RPMI7951 (cell line): ENCODE measurements at regions not wholly inside any gene's neighbourhood (a gene's known extent, or its start where the extent isn't known, plus 50 kb on each side); places are given as distances from the start of the nearest gene placed in this dataset.

Experiments
- DNase-seq: peaks from one replicate; pipeline ENCODE4 v3.0.0-alpha.2; 2012; ENCODE audit warnings: low read depth

DNA sequence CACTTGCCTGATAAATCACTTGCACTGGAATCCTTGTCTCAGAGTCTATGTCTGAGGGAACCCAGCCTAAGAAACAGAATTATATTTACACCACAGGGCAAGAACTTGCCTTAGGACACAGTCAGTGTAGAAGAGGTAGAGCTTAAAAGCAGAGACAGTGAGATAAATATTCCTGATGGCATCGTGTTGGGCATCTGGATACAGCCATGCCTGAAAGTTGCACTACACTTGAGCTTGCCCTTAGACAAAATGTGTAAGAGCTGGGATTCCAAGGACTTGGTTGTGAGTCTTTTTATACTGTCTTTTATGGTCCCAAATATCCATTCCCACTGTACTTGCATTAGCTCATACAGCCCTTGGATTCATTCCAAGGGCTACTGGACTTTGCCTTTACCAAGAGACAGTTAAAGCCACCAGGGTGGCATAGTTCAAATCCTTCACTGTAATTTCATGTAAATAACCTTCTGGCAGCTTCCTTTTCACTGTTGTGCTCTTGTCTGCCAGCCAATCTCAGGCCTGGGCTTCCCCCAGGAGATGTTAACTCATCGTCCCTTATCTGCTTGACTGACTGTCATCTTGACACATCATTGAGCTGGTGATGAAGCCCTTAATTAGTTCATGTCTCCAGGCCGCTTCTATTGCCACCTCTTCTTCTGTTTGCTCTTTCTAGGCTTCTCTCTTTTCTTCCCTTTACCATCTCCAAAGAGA lies 577.9 kb upstream of the TBX3 start:
- DNase-seq: peak; percentile 34

DNA sequence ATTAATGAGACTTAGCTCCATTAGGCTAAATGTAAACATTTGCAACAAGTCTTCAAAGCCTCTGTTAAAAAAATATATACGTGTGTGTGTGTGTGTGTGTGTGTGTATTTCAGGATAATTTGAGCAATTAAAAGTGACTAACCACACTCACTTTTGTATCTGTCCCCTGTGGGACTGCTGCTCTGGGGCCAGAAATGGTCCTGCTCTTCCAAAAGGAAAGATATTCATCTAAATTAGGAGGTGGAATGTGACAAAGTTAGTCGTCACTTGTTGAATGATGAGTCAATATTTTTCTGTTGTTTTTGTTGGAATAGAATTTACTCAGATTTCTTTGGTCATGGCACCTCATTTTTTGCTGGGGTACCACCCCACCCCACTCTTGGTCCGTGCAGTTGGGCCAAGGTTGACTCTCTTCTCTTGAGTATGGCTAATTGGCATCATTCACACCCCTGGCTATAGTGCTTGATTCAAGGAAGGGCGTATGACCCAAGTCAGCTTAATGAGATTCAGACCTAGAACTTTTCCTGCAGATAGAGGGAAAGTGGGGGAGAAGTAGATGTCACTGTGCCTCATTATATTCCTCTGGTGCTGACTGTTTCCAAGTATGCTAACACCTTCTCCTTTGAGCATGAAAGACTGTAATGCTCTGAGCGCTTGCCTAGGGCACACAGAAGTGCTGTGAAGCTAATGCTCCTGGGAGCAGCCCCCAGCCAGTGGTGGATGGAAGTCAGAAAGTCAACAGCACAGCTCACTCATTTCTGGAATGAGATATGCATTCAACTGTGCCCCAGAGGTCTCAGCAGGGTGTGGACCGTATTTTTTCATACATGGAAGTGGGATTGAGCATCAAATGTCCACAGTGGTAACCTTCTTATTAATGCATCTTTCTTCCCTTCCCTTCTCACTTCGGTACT lies 577.0 kb upstream of the TBX3 start:
- no peak for DNase-seq

DNA sequence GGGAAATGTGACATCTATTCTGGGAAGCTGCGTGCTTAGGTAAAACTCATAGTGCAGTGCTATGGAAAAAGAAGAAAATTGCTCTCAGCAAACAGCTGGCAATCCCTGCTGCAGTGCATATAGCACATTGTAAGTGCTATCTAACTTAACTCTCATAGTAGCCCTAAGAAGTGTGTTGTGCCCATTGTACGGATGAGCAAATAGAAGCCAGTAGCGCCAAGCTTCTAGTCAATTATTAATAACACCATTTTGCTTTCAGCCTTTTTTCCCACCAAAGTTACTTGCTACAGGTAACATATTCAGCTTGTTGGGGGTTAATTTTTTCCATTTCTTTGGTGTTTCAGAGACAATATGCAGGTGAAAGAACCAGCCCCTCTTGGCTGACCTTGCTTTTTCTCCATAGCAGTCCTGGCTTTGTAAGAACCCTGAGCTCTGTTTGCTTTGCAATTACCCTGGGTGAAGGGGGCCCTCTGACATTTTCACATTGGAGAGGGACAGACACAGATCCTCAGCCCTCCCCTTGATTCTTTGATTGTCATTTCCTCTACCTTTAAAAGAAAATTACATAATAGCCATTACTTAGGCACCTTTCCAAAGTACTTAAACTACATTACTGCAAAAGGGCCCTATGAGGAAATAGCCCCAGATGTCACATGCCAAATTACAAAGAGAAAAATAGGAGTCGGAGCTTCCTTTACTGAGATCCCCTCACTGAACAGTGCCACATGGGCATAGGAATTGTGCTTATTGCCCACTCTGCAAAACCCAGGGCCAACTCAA lies 576.2 kb upstream of the TBX3 start:
- no peak for DNase-seq

DNA sequence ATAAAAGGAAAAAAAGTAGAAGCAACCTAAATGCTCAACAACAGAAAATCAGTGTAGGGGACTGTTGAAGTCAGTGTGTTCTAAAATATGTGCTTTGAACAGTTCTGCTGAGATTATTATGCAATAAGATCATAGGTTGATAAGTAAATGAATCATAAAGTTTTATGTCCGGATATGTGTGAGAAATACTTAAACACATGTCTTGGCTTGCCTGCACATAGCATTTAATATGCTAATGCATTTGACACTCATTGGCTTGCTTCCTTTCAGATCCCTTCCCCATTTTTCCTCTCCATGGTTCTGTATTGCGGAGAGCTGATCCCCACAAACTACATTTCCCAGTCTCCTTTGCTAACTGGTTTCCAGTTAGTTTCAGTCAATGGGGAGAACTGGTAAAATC lies 573.8 kb upstream of the TBX3 start:
- no peak for DNase-seq

DNA sequence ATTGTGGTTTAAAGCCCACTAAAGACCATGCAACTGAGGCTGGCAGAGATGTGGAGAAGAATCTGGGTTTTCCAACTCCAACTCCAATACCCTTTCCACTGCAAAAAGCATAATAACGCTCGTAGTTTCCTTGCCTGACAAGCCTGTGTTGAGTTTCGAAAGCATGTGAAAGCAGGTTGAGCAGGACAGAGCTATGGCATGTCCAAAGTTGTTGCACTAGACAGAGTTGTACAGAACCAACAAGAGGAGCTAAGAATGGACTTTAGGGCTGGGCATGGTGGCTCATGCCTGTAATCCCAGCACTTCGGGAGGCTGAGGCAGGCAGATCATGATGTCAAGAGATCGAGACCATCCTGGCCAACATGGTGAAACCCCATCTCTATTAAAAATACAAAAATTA lies 572.0 kb upstream of the TBX3 start:
- no peak for DNase-seq

DNA sequence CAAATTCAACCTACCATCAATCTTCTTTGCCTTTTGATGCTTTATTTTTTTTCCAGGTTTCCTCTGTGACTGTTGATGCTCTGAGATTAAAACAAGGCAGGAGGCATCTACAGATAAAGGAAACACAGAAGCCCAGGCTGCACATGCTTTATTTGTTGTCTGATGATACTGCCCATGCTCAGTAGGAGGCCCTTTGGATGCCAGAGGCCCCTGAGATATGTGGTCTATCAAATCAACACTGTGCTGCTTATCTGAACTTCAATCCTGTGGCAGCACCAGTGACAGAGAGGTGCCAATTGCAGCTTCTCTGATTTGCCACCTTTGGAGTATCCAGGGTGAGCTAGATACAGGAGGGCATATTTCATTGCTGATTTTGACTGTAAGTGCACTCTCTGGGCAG lies 571.3 kb upstream of the TBX3 start:
- no peak for DNase-seq

DNA sequence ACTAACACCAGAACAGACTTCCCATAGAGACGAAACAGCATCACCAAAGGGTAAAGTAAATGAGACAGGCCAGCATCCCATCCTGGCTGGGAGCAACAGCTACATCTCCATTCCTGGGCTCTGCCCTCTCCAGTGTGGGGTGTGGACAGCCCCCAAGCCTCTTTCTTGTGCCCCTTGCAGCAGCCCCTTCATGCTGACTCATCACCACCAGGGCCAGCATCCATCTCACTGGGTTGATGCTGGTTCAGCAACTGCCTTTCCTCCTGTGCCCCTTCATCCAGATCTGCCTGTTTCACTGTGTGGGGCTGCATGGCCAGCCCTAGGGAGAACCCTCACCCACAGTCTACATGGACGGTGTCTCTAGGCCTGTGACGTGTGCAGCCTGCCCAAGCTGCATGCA lies 569.1 kb upstream of the TBX3 start:
- no peak for DNase-seq

DNA sequence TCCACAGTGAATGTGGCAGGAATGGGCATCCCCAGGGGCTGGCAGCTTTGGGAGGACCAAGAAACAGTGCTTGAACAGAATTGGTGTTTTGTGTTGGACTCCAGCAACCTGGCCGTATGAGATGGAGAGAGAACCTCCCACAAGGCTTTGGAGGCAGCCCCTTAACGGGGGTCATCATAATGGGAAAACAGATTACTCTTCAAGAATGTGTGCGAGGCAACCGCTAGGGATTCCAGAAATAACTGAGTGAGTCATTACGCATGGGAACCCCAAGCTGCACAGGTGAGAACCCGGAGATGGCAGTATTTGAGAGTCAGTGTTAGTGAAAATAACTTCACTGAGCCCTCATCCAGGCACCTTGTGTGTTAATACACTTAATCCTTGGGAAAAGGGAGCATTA lies 567.8 kb upstream of the TBX3 start:
- DNase-seq: peak; percentile 29

DNA sequence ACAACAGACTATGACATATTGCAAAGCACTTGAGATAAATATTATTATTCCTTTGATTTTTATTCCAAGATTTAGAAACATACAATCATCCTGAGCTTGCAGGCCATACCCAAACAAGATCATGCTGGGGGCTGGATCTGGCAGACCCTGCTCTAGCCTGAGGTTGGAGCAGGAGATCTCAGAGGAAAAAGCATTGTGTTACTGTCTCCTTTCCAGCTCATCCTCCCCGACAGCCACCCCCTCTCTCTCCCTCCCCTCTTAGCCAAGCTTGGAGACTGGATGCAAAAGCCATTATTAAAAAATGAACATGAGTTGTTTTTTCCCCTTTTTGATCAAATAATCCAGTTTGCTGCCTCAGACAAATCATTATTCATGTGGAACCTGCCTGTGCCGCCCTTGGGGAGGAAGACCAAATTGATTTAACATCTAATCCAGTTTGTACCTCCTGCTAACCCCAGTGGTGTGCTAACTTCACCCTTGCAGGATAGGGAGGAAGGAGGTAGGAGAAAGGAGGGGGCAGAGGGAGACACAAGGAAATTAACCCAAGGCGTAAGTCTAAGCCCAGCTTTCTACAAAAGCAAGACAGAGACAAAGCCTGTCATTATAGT lies 565.8 kb upstream of the TBX3 start:
- DNase-seq: no peak

DNA sequence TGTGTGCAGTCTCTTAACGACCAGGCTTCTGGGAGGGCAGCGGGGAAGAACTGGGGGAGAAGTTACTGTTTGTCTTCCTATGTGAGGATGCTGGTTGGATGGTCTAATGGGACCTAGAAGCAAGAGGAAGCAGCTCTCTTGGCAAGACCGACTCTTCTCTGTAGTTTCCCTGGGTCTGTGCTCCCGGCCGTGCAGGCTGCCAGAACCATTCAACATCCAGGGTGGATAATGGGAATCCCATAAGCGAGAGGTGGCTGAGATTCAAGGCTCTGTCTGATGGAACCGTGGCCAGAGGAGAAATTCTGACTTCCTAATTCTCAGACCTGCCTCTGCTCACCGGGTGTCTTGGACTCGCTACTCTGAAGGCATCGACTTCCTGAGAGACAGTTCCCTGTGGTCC lies 561.0 kb upstream of the TBX3 start:
- no peak for DNase-seq

DNA sequence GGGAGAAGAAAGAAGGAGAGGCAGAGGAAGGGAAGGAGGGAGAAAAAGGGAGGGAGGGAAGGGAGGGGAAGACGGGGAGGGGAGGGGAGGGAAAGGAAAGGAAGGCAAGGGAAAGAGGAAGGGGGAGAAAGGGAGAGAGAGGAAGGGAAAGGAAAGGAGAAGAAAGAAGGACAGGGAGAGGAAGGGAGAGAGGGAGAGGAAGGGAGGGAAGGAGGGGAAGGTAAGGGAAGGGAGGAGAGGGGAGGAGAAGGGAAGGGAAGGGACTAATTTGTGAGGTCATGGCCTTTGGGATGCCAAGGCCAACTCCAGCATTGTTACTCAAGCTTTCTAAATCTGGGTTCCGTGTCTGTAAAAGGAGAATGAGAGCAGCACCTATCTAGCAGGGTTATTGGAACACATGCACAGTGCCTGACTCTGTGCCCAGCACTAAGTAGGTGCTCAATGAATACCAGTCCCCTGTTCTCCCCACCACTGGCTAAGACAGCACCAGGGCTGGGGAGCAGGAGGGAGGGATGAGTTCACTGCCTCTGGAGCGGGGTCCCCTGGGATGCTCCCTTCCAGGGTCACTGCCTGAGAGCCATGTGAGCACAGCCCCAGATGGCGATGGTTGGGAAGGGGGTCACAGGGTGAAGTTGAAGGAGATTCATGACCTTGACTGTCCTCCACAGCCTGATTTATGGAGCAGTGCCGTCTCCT lies 560.1 kb upstream of the TBX3 start:
- DNase-seq: no peak

DNA sequence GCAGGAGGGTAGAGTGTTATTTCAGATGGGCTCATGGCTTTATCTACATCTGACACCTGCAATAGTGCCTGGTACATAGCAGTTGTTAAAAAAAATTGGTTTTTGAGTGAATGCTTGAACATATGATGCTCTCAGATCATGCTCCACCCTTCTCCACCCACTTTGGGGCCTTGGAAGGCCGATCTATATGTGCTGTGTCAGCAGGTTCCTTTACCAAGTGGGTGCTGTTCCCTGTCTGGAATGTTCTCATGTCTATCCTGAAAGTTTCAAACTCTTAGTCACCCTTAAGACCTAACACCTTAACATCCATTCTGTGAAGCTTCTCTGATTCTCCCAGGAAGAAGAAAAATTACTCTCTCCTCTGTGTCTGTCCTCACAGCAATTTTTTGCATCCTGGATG lies 556.3 kb upstream of the TBX3 start:
- DNase-seq: no peak

DNA sequence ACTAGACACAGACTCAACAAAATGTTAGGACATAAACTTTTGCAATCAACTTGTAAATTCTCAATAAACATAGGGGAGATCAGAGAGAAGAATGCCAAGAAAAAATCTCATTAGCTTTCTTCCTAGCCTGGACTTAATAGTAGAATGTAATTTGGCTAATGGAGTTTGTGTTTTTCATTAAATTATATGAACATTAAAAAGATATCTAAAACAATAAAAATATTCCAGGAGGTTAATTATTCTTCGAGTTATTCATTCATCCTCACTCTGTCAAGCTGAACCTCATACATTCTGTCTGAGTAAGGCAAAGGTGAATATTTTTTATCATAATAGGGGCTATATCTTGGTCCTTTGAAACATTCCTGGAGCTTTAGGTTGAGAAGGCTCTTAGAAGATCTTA lies 551.9 kb upstream of the TBX3 start:
- no peak for DNase-seq

DNA sequence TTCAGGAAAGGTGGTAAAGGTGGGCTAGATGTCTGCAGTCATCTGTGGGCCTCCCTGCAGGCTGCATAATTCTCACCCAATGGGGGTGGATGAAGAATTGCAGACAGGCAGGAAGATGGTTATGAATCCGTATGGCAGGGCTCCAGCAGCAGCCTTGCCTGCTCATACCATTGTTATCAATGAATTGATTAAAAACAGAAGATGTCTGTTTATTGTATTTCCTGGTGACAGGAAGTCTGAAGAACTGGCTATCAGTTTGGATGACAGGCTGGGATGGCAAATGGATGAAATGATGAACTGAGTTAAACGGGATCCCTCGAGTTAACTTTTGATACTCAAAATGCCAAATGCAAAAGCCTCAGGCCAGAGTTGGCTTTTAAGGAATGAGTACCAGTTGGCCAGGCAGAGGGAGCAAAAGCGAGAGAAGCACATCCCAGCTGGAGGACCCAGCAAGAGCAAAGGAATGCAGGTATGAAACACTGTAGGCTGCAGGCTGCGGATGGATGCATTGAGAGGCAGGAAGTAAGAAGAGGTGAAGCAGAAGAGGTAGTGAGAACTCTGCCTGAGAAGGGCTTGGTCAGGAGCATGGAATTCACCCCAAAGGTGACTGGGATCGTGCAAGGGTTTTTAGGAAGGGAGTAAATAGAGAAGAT lies 550.0 kb upstream of the TBX3 start:
- no peak for DNase-seq

DNA sequence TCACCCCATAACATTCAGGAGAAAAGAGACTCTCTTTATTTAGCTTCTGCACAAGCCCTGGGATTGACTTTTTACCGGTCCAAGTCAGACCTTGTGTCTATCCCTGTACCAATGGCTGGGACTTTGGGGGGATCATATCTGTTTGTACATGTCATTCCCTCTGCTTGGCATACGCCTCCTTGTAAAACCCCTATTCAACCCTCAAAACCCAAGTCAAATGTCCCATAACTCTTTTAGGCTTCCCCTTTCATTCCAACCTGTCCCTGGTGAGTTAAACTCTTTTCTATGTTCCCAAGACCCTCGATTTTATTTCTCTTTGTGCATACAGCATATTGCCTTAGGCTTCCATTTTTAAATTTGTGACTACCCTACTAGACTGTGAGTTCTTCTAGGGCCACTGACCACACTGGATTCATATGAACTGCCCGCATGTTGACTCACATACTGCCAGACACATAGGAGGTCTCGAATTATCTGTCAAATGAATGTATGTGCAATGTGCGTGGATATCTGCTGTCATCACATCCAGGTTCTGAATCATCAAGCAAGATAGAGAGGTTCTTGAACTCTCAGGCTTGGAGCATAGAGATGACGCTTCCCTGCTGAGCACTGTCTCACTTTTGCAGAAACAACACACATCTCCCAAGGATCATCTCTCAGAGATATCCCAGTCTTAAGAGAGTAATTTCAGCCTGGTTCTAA lies 548.6 kb upstream of the TBX3 start:
- peak; percentile 84 for DNase-seq

DNA sequence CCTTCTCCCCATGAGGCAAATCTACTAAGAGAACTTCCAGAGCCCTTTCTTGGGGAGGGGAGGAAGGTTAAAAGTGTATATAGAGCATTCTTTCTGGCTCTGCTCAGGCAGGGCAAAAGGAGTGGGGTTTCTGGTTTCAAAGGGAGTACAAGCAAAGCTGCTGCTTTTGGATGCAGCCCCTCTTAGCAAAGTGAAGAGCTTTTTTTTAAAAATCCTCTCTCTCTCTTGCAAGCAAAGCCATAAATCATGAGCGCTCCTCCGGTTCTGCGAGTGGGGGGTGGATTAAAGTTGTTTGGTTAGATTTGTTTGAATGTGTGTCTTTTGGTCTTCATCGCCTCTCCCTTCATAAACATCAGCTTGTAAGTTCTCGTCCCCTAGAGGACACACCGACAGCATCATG lies 546.6 kb upstream of the TBX3 start:
- no peak for DNase-seq

DNA sequence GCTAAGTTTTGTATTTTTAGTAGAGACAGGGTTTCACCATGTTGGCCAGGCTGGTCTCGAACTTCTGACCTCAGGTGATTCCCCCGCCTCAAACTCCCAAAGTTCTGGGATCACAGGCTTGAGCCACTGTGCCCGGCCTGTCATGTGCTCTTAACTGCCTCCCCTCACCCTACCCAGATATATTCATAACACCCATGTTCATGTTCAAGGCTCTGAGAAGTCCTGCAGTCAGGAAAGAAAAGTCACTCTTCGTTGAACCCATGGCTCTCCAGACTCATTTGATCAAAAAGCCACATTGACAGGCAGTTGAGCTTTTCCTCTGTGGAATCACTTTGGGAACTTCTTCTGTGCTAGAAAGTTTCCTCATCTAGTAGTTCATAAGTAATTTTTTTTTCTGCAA lies 545.5 kb upstream of the TBX3 start:
- DNase-seq: no peak

DNA sequence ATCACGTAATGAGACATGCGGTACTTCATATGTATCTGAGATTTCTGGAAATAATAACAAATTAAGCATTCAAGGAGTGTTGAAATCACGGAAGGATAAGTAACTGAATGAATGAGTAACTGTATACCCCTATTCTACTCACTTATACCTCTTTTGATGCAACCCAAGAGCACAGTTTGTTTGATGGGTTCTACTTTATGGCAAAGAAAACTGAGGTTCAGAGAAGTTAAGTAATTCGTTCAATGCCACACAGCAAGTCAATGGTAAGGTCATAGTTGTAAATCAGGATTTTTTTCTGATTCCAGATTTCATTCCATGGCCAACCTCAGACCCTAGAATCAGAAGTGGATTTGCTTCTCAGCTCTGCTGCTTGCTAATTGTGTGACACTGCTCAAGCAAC lies 544.5 kb upstream of the TBX3 start:
- DNase-seq: no peak

DNA sequence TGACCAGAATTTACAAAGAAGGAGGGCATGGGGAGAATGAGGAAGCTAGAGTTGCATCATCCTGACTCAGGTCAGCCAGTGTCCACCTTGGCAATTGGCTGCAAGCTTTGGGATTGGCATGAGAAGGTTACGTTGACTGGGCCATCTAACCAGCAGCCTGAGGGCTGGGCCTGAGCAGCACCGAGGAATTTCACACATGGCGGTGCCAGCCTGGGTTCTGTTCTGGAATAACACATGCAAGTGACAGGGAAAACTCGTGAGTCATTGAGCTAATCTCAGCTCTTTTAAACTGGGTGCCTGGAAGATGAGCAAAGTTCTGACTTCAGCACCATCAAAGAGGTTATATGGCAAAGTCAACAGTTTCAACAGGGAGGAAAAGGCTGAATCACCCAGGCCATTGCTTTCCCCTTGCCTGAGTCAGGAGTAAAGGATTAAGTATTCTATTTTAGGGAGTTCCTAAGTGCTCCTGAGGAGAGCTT lies 543.2 kb upstream of the TBX3 start:
- DNase-seq: peak; percentile 92

DNA sequence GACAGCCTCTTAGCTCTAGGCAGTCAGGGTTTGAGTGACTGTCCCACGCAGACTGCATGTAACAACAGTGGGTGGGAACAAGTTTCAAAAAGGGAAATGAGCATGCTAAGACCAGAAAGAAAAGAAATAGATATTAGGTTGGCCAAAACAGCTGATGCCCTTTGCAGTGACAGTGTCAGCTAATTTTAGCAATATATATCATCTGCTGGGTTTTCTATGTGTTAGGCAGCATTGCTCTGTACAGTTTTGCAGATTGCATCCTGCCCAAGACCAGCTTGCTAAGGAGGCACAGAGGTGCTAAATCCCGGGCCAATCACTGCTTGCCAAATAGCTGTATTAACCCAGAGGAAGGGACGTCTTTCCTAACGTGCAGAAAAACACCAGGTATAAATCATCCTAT lies 541.9 kb upstream of the TBX3 start:
- DNase-seq: no peak
